ENCODE measurements at regions not wholly inside any gene's neighbourhood (a gene's known extent, or its start where the extent isn't known, plus 50 kb on each side); places are given as distances from the start of the nearest gene placed in this dataset.

DNA sequence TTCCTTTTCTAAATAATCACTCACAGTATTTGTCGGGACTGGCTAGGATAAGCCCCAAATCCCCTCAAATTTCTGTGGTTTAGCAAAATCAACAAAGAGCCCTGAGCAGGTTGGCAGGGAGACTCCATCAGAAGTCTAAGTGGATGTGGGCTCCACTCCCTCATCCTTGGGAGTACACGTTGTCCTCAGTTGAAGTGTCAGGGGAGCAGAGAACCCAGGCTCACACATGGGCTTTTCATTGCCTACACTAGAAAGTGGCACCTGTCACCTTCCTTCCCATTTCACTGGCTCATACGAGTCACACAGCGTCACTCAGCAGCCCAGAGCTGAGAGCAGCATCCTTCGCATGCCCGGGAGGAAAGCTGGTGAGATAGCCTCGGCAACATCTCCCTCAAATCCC, 421.3 kb upstream of the FZD8 start:
- no peak for TF ChIP-seq POLR2A (IDR thresholded peaks at IDR 0.05; ENCODE audit: extremely low read depth, insufficient read length)
- TF ChIP-seq, protein P1, sequence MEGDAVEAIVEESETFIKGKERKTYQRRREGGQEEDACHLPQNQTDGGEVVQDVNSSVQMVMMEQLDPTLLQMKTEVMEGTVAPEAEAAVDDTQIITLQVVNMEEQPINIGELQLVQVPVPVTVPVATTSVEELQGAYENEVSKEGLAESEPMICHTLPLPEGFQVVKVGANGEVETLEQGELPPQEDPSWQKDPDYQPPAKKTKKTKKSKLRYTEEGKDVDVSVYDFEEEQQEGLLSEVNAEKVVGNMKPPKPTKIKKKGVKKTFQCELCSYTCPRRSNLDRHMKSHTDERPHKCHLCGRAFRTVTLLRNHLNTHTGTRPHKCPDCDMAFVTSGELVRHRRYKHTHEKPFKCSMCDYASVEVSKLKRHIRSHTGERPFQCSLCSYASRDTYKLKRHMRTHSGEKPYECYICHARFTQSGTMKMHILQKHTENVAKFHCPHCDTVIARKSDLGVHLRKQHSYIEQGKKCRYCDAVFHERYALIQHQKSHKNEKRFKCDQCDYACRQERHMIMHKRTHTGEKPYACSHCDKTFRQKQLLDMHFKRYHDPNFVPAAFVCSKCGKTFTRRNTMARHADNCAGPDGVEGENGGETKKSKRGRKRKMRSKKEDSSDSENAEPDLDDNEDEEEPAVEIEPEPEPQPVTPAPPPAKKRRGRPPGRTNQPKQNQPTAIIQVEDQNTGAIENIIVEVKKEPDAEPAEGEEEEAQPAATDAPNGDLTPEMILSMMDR (IDR thresholded peaks at IDR 0.05; ENCODE audit: low read depth, low read length): no peak
